ENCODE measurements at regions not wholly inside any gene's neighbourhood (a gene's known extent, or its start where the extent isn't known, plus 50 kb on each side); places are given as distances from the start of the nearest gene placed in this dataset.

GRCh38 chr1:172906778-172907592 is 143.8 kb downstream of the TNFSF18 start:
- TF ChIP-seq CTCF (conservative IDR thresholded peaks at IDR 0.05; ENCODE audit: low read depth, low read length), result no peak
- no peak for TF ChIP-seq EZH2 (IDR thresholded peaks at IDR 0.05; ENCODE audit: borderline replicate concordance, low read depth, low read length, poor library complexity, severe bottlenecking)
